Posterior cingulate gyrus (tissue), 11 donors: ENCODE measurements at regions not wholly inside any gene's neighbourhood (a gene's known extent, or its start where the extent isn't known, plus 50 kb on each side); places are given as distances from the start of the nearest gene placed in this dataset.
"Not testable (repeated sequence)": the region's sequence is repeated elsewhere in the genome, so short reads cannot be mapped to it uniquely, and the experiment has no call there.

ENCODE experiments used
- DNase-seq, 10 donors: peaks; one replicate each; pipeline versions ENCODE4 v3.0.0 to v3.0.0-alpha.2; 2020 to 2021; ENCODE audit warnings: mixed read lengths in 3 of 10
- intact Hi-C: fragments of 100-400 bp; cut with DNase I; formaldehyde crosslinking; loops from one replicate; pipeline ENCODE4 v1.15.1; 2023

GRCh38 chr10:86579883-86580520, 58.4 kb upstream of the WAPL start:
- peak in 7 of 10 donors; percentile 29 to 87 (median 49) for DNase-seq

GRCh38 chr10:86580521-86580891, 58.9 kb upstream of the WAPL start:
- intact Hi-C loops = no loop called here
- DNase-seq = no peak

More at GRCh38 chr10:86579883-86580520, 58.4 kb upstream of the WAPL start:
- intact Hi-C loops = no loop called here

GRCh38 chr10:86583983-86584382, 62.4 kb upstream of the WAPL start:
- intact Hi-C loops = no loop called here
- DNase-seq = peak in 1 of 10 donors; percentile 81

DNA sequence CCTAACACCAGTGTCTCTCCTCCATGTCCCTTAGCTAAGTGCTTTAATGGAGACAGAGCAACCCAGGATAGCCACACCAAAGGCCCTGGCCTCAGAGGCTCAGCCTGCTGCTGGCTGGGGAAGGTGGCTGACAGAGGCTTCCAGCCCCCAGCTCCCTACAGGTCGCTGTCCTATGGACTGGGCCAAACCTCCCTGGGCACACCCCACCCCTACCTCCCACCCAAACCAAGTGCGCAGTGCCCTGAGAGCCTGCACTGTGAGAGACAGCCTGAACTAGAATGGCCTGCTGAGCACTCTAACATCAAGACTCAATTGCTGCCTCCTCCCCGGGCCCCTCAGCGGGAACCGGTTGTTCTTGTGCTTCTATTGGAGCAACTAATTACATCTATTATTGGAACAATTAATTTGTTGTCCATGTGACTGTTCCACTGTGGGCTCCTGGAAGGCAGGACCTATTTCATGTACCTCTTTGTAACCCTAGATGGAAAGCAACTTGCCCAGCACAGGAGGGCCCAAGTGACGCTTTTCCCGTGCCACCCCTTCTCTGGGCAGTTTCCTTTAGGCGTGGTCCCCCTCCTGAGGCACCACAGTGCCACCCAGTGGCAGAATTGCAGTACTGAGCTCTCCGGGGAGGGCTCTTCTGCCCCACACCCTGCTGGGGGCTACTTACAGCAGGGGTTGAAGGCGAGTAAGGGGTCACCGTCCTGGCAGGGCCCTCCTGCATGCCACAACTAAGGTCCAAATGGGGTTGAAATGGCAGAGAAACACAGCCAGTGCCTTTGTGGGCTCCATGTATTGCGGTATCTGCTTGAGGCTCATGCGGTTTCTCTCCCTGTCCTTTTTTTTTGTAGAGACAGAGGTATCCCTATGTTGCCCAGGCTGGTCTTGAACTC, 63.7 kb upstream of the WAPL start:
- DNase-seq = peak; percentile 51 to 96 (median 78)
- intact Hi-C loops = loop anchor here (1.0 to 5.0 kb wide), 2 partner anchors 63 to 186 kb away; partner anchors contain the start of gene WAPL

- intact Hi-C loops = loop anchor here (5.0 kb wide), 1 partner anchor 64 kb away; the partner anchor contains the start of gene WAPL
- peak in 9 of 10 donors; percentile 23 to 87 (median 57) for DNase-seq
These were observed 64.9 kb upstream of the WAPL start for GRCh38 chr10:86586516-86586915.

DNA sequence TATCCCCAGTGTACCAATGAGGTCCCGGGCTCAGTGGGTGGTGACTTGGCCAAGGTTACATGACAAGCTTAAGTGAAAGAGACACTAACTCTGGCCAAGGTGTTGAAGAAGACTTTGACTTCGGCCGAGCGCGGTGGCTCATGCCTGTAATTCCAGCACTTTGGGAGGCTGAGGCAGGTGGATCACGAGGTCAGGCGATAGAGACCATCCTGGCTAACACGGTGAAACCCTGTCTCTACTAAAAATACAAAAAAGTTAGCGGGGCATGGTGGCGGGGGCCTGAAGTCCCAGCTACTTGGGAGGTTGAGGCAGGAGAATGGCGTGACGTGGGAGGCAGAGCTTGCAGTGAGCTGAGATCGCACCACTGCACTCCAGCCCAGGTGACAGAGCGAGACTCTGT, 65.6 kb upstream of the OPN4 start:
- intact Hi-C loops = loop anchor here (5.0 kb wide), 1 partner anchor 66 kb away; the partner anchor contains the start of gene WAPL
- not testable (repeated sequence) for DNase-seq

- no peak for DNase-seq
- intact Hi-C loops = no loop called here
These were observed 62.9 kb upstream of the OPN4 start for GRCh38 chr10:86591436-86591835.

GRCh38 chr10:86592413-86592812, 61.9 kb upstream of the OPN4 start:
- intact Hi-C loops = no loop called here
- DNase-seq = no peak

GRCh38 chr10:86594535-86594934, 59.8 kb upstream of the OPN4 start:
- no peak for DNase-seq
- intact Hi-C loops = no loop called here

GRCh38 chr10:86595496-86595895, 58.9 kb upstream of the OPN4 start:
- intact Hi-C loops = no loop called here
- DNase-seq = no peak

DNA sequence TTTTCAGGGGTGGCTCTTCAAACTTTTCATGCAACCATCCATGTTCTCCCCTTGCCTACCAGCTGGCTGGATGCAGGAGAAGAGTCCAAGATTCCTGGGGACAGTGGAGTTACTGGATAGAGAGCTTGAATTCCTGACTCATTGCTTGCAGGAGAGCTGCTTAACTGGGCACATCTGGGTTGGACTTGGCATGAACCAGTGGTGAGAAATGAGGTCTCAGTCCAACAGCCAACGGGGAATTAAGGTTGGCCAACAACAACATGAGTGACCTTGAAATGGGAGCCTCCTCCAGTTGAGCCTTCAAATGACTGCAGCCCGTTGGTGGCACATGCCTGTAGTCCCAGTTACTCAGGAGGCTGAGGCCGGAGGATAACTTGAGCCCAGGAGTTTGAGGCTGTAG, 58.1 kb upstream of the OPN4 start:
- DNase-seq = no peak
- intact Hi-C loops = no loop called here

DNA sequence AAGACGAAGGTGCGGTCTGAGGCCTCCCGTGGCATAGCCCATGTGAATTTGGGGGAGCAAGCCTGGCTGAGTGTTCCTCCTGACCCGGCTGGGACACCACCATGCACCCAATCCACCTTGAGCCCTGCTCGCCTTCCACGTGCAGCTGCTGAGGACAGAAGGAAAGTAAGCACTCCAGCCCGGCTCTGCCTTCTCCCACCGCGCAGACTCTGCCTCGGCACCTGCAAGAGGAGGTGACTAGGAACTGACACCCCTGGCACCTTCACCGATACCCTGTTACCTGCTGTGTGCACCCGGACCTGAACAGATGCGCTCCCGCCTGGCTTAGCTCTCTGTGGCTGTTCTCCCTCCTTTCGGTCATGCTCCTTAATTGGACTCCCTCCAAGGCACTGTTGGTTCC, 57.0 kb upstream of the OPN4 start:
- intact Hi-C loops = no loop called here
- DNase-seq = no peak

DNA sequence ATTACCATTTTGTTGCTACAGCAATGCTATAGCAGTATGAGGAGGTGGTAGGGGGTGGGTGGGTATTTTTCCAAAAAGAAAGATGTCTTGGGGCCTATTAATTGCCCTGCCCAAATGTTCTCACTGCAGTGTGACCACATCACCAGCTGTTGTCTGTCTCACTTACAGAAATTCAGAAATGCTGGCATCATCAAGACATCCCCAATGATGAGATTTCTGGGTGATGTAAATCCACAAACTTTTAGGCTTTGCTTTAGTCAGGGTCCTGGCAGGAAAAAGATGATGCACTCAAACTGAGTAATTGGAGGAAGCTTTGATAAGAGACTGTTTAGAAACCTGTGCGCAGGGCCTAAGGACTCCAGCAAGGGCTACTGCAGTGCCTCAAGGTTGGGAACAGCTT, 56.2 kb upstream of the OPN4 start:
- DNase-seq = no peak

GRCh38 chr10:86599041-86599440, 55.3 kb upstream of the OPN4 start:
- no peak for DNase-seq

More for the DNA sequence above, 56.2 kb upstream of the OPN4 start:
- intact Hi-C loops = no loop called here

GRCh38 chr10:86599729-86600128, 54.6 kb upstream of the OPN4 start:
- DNase-seq = no peak
- intact Hi-C loops = no loop called here

More at GRCh38 chr10:86599041-86599440, 55.3 kb upstream of the OPN4 start:
- intact Hi-C loops = no loop called here

DNA sequence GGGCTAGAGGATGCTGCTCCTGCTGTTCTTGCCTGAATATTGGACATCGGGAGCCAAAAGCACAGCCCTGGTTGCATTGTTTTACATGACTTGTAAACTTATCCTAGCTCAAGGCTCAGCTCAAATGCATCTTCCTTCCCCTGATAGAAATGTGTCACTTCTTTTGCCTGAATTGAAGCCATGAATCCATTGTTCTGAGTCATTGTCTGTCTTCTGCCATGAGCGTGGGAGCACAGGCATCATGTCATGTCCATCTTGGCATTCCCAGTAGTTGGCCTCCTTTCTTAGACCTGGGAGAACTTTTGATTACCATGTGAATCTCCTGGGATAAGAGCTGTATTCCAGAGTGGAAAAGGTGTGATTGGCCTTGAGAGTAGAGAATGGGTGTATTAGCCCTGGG, 54.1 kb upstream of the OPN4 start:
- intact Hi-C loops = no loop called here
- DNase-seq = no peak

DNA sequence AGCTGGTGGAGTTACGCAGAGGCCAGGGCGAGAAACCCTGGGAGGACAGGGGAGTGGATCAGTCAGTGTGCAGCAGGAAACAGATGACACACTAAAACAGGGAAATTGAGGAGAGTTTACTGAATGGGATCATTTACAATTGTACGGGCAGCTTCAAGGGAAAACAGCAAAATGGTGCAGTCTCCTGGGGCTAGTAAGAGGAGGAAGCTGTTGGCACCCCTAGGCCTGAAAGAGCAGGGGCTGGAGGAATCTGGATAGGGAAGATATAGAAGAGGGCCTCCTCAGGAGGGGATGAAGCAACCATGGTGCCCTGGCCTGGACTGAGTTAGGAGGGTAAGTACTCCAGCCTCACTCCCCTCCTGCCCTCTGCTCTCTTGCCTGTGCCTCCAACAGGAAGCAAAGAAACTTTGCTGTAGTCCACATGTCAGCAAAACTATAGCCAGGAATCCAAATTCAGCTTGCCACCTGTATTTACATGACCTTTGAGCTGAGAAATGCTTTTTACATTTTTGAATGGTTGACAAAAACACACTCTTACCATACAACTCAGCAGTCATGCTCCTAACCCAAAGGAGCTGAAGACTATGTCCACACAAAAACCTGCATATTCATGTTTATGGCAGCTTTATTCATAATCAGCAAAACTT, 52.3 kb upstream of the OPN4 start:
- no peak for DNase-seq
- intact Hi-C loops = no loop called here

GRCh38 chr10:86603256-86603655, 51.1 kb upstream of the OPN4 start:
- DNase-seq = no peak
- intact Hi-C loops = no loop called here
